ENCODE measurements at regions not wholly inside any gene's neighbourhood (a gene's known extent, or its start where the extent isn't known, plus 50 kb on each side); places are given as distances from the start of the nearest gene placed in this dataset.

DNA sequence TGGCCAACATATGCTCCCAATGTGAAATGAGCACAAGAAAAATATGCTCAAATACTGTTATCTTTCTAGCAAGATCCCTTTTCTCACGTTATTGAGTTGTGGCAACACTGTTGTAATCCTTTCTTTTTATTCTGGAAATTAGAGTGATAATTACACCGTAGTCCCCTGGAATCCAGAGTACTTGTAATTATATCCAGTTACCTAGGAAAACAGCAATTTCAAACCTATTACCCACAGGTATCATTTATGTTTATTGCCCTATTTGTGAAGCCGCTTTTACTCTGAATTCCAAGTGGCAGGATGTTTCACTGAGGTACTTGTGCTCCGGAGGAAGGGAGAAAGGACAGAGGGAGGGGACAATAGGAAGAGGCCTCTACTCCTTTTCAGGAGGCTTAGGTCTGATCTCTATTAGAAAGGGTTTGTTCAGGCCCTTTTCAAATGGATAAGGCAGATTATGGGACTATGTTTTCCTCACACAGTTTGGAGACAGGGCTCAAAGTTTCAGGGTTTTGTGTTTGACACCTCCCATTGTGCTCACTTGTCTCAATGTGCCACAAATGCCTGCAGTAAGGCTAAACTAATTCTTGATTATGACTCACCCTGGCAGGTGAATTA is 646.6 kb downstream of the TUSC7 start:
- H3K36me3 ChIP-seq: no peaks in the 10 kb centered on the region
- H3K4me1 ChIP-seq: no peaks in the 10 kb centered on the region
- intact Hi-C loops (cut with DNase I): no loop called here
- H3K4me3 ChIP-seq: no peak overlapping the region
- DNase-seq: no peak
- TF ChIP-seq, protein P1, sequence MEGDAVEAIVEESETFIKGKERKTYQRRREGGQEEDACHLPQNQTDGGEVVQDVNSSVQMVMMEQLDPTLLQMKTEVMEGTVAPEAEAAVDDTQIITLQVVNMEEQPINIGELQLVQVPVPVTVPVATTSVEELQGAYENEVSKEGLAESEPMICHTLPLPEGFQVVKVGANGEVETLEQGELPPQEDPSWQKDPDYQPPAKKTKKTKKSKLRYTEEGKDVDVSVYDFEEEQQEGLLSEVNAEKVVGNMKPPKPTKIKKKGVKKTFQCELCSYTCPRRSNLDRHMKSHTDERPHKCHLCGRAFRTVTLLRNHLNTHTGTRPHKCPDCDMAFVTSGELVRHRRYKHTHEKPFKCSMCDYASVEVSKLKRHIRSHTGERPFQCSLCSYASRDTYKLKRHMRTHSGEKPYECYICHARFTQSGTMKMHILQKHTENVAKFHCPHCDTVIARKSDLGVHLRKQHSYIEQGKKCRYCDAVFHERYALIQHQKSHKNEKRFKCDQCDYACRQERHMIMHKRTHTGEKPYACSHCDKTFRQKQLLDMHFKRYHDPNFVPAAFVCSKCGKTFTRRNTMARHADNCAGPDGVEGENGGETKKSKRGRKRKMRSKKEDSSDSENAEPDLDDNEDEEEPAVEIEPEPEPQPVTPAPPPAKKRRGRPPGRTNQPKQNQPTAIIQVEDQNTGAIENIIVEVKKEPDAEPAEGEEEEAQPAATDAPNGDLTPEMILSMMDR (IDR thresholded peaks at IDR 0.05): no peak
- ATAC-seq: no peak
- no peaks in the 10 kb centered on the region for H3K27me3 ChIP-seq
- H3K27ac ChIP-seq: no peak overlapping the region
- peaks cover 0 to 4% of the 10 kb centered on the region in 2 donors for H3K9me3 ChIP-seq

DNA sequence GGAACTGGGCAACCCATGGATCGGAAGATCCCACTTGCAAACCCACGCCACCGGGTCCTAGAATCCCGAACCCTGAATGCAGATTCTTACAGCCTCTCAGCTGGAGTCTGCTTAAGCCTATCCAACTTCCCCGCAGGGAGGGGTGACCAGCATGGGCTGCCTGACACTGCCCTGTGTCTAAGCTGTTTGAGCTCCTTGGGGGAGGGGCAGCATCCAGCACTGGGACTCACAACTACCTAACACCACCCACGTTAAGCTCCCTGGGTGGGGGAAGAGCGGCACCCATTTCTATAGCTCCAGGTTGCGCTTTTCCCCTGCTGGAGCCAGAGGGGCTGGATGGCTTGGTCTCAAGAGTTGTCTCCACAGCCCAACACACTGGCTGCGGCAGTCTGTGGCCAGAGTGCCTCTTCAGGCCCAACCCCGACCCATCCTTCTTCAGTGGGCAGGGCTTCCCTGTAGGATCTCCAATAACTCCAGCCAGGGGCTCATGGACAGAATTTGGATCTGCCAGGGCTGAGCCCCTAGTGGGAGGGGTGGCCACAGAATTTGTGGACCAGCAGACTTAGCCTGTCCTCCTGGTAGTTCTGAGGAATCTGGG is 649.2 kb downstream of the TUSC7 start:
- TF ChIP-seq, protein P1 (IDR thresholded peaks at IDR 0.05): no peak
- H3K27ac ChIP-seq: no peak overlapping the region
- H3K4me3 ChIP-seq: no peak overlapping the region
- no peak for DNase-seq
- H3K4me1 ChIP-seq: no peaks in the 10 kb centered on the region
- H3K27me3 ChIP-seq: no peaks in the 10 kb centered on the region
- H3K36me3 ChIP-seq: no peaks in the 10 kb centered on the region
- ATAC-seq: no peak
- intact Hi-C loops (cut with DNase I): no loop called here
- peaks cover 0 to 25% of the 10 kb centered on the region in 2 donors for H3K9me3 ChIP-seq

DNA sequence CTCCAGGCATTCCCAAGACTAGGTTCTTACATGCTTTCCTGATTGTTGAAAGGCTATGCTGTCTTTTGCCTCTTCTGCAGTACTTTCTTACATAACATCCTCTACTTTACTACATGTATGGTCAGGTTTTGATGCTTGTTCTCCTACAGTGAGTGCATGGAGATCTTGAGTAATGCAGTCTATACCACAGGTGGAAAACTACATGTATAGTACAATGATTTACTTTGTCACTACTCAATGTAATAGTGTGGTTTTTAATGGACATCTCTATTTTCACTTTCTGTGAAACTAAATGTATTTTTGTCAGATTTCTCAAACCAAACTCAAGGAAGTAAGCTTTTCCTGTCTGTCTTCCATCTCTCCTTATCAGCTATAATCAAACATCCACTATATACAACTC is 657.0 kb downstream of the TUSC7 start:
- no peaks in the 10 kb centered on the region for H3K36me3 ChIP-seq
- no peak overlapping the region for H3K27ac ChIP-seq
- H3K4me1 ChIP-seq: no peaks in the 10 kb centered on the region
- TF ChIP-seq, protein P1 (IDR thresholded peaks at IDR 0.05): no peak
- DNase-seq (no peak), ATAC-seq (no peak)
- H3K9me3 ChIP-seq: peaks cover 0 to 24% of the 10 kb centered on the region in 2 donors
- intact Hi-C loops (cut with DNase I): no loop called here
- H3K4me3 ChIP-seq: no peak overlapping the region
- no peaks in the 10 kb centered on the region for H3K27me3 ChIP-seq

DNA sequence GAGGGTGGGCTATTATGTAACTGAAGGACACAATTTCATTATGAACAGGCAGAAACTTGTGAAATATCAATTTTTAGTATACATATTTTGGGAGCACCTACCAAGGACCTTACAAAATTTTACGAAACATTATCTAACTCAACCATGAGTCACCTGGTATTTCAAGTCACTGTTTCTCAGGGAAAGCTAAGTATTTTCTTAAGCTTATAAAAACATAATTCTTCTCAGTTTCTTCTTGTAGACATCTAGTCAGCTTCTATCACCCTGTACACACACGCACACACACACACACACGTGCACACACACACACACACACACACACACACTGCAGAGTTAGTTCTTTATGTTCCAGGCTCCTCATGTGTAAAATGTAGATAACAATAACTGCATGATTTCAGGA is 658.3 kb downstream of the TUSC7 start:
- Histone ChIP-seq H3K9me3 (peaks cover 0 to 11% of the 10 kb centered on the region in 2 donors), H3K4me1 (no peaks in the 10 kb centered on the region), H3K4me3 (no peak overlapping the region), H3K27ac (no peak overlapping the region), H3K36me3 (no peaks in the 10 kb centered on the region), H3K27me3 (no peaks in the 10 kb centered on the region)
- DNase-seq (no peak), ATAC-seq (no peak)
- intact Hi-C loops (cut with DNase I): no loop called here
- TF ChIP-seq, protein P1 (IDR thresholded peaks at IDR 0.05): no peak

DNA sequence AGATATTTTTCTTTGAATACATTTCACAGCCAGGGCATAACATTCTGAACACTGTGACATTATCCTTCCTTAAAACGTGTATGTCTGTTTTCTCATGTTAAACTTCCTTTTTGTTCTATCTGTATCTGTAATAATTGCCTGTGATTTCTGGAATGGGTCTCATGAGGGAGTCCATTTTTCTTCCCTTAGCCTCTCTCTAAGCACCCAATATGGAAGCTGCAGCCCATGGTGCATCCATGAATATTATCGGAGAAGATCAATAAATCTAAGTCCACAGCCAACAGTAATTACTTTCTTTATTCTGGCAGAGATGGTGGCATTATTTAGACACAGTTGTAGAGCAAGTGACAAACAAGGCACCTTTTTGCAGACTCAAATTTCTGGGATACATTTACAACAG is 671.1 kb downstream of the TUSC7 start:
- Histone ChIP-seq H3K4me1 (no peaks in the 10 kb centered on the region), H3K36me3 (no peaks in the 10 kb centered on the region), H3K4me3 (no peak overlapping the region), H3K27me3 (no peaks in the 10 kb centered on the region), H3K27ac (no peak overlapping the region), H3K9me3 (peaks cover 0 to 3% of the 10 kb centered on the region in 2 donors)
- DNase-seq (no peak), ATAC-seq (no peak)
- TF ChIP-seq, protein P1 (IDR thresholded peaks at IDR 0.05): no peak
- intact Hi-C loops (cut with DNase I): no loop called here
